Nephron (organoid): ENCODE measurements at regions not wholly inside any gene's neighbourhood (a gene's known extent, or its start where the extent isn't known, plus 50 kb on each side); places are given as distances from the start of the nearest gene placed in this dataset.

ENCODE experiments used
- H3K27ac Mint-ChIP-seq, 3 experiments: 2 replicates each; pipeline ENCODE4 v1.8.0; 2020; ENCODE audit warnings: mixed read lengths in 3 of 3, mild to moderate bottlenecking in 2 of 3, moderate library complexity in 1 of 3
- H3K27me3 Mint-ChIP-seq: 2 replicates; pipeline ENCODE4 v1.8.0; 2021; ENCODE audit warnings: low read depth, mild to moderate bottlenecking, moderate library complexity, mixed read lengths
- H3K36me3 Mint-ChIP-seq: 2 replicates; pipeline ENCODE4 v1.8.0; 2020; ENCODE audit warnings: low read depth, mixed read lengths
- H3K4me1 Mint-ChIP-seq: 2 replicates; pipeline ENCODE4 v1.8.0; 2020; ENCODE audit warnings: mixed read lengths
- H3K4me3 Mint-ChIP-seq, 3 experiments: 2 replicates each; pipeline ENCODE4 v1.8.0; 2020; ENCODE audit warnings: mild to moderate bottlenecking in 3 of 3, mixed read lengths in 3 of 3, moderate library complexity in 2 of 3
- H3K9me3 Mint-ChIP-seq: 2 replicates; pipeline ENCODE4 v1.8.0; 2020; ENCODE audit warnings: mixed read lengths
- TF ChIP-seq, protein P1 (sequence below), 3 experiments: fragments of 200-600 bp; sonication (generic); IDR thresholded peaks; one replicate each; pipeline ENCODE4 v1.5.0; 2021; ENCODE audit warnings: antibody characterized with exemption in 3 of 3; ENCODE audit not compliant: unreplicated experiment in 3 of 3

DNA sequence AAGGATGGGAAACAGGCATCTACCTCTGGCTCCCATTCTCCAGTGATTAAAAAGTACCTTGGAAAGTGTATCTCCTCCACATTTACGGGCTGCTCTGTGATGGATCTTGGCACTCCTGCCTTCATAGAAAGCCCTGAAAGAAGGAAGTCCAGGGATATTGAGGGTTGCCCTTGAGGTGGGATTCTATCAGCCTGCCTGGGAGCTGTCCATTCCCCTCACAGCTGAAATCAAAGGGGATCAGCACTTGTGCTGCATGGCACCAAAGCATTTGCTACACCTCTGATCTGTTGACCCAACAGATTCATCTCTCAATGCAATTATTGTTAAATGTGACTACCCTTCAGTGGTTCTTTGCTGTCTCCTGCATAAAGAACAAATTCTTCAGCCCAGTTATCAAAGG, 442.0 kb upstream of the RUNX1 start:
- peaks cover 20% of the 10 kb centered on the region for H3K27me3 Mint-ChIP-seq
- TF ChIP-seq, protein P1, sequence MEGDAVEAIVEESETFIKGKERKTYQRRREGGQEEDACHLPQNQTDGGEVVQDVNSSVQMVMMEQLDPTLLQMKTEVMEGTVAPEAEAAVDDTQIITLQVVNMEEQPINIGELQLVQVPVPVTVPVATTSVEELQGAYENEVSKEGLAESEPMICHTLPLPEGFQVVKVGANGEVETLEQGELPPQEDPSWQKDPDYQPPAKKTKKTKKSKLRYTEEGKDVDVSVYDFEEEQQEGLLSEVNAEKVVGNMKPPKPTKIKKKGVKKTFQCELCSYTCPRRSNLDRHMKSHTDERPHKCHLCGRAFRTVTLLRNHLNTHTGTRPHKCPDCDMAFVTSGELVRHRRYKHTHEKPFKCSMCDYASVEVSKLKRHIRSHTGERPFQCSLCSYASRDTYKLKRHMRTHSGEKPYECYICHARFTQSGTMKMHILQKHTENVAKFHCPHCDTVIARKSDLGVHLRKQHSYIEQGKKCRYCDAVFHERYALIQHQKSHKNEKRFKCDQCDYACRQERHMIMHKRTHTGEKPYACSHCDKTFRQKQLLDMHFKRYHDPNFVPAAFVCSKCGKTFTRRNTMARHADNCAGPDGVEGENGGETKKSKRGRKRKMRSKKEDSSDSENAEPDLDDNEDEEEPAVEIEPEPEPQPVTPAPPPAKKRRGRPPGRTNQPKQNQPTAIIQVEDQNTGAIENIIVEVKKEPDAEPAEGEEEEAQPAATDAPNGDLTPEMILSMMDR (IDR thresholded peaks at IDR 0.05; ENCODE audit: unreplicated experiment in 3 of 3) = no peak
- no peaks in the 10 kb centered on the region for H3K4me1 Mint-ChIP-seq
- H3K36me3 Mint-ChIP-seq = no peaks in the 10 kb centered on the region
- no peak overlapping the region for H3K4me3 Mint-ChIP-seq
- peaks cover 2% of the 10 kb centered on the region for H3K9me3 Mint-ChIP-seq
- H3K27ac Mint-ChIP-seq = no peak overlapping the region

DNA sequence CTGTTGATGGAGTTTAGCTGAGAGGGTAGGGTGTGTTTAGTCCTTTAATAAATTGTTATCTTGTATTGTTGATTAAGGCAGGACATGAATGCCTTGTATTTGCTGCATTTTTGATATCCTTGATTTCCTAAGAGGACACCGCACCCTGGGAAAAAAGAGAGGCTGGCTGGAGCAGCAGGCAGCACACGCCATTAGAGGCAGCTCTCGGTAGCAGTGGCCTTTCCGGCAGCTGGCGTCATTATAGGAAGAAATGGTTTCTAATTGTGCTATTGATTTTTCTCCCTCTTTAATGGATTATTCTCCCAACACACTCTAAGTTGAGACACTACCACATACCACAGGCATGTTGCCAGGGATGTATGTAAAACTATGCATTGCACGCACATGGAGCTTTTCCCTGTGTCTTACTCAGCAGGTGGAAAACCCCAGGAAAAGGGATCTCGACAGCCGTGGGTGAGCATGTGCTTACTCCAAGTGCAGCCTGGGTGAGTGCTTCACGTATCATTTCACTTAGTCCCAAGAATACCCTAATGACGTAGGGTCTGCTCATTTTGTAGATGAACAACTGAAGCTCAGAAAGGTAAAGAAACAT, 440.4 kb upstream of the RUNX1 start:
- H3K36me3 Mint-ChIP-seq = no peaks in the 10 kb centered on the region
- H3K4me1 Mint-ChIP-seq = peaks cover 9% of the 10 kb centered on the region
- peaks cover 2% of the 10 kb centered on the region for H3K9me3 Mint-ChIP-seq
- peaks cover 22% of the 10 kb centered on the region for H3K27me3 Mint-ChIP-seq
- TF ChIP-seq, protein P1 (IDR thresholded peaks at IDR 0.05; ENCODE audit: unreplicated experiment in 3 of 3) = no peak
- no peak overlapping the region for H3K4me3 Mint-ChIP-seq
- no peak overlapping the region for H3K27ac Mint-ChIP-seq

DNA sequence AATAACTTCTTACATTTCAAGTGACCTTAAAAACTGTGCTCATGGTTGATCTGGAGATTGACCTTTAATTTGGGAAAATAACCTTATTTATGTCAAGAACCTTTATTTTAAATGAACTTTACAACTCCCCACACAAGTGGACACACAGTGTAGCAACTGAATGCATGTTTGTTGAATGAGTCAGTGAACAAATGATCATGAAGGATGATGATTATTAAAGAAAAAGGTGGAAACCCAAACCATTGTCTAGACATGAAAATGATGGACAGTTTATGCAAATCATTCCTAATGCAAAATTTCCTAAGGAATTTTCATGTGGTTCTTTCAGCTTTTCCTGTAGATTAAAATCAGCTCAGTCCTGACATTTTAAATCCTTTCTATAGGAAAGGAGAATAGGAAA, 439.8 kb upstream of the RUNX1 start:
- TF ChIP-seq, protein P1 (IDR thresholded peaks at IDR 0.05; ENCODE audit: unreplicated experiment in 3 of 3) = no peak
- H3K27ac Mint-ChIP-seq = no peak overlapping the region
- peaks cover 14% of the 10 kb centered on the region for H3K4me1 Mint-ChIP-seq
- no peak overlapping the region for H3K4me3 Mint-ChIP-seq
- H3K36me3 Mint-ChIP-seq = no peaks in the 10 kb centered on the region
- peaks cover 28% of the 10 kb centered on the region for H3K27me3 Mint-ChIP-seq
- peaks cover 2% of the 10 kb centered on the region for H3K9me3 Mint-ChIP-seq

DNA sequence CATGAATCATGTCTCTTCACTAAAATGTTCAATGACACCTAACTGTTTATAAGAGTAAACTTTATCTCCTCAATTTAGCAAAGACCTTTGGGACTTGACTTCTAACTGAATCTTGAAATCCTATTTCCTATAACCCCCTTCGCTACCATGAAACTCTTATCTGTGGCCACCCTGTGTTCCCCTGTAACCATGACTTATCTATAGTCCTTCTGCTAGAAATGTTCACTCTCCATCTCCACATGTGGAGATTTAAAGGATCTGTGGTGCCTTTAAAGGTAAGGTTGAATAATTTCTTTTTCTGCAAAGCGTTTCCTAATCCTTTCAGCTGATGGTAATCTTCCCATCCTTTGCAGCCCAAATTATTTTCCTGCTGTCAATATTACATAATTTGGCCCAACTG, 436.3 kb upstream of the RUNX1 start:
- Mint-ChIP-seq H3K27ac (no peak overlapping the region), H3K36me3 (no peaks in the 10 kb centered on the region), H3K9me3 (no peaks in the 10 kb centered on the region), H3K4me1 (peaks cover 15% of the 10 kb centered on the region), H3K4me3 (no peak overlapping the region), H3K27me3 (peaks cover 19% of the 10 kb centered on the region)
- TF ChIP-seq, protein P1 (IDR thresholded peaks at IDR 0.05; ENCODE audit: unreplicated experiment in 3 of 3) = no peak

DNA sequence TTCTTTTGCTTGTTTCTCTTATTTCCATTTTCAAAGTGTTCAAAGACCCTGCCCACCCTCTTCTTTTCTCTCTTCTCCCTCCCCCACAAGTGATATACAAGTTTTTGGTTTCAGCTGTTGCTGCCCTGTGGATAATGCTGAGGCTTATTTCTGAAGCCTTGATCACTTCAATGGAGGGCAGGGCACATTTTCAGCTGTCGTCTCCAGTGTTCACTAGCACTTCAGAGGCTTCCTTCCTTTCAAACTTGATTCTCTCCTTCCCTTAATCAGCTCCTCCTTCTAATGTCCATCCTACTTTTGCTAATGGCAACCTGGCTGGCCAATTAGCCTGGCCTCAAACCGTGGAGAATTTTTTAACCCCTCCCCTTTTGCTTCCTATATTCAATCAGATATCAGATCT, 435.7 kb upstream of the RUNX1 start:
- Mint-ChIP-seq H3K9me3 (peaks cover 4% of the 10 kb centered on the region), H3K4me1 (peaks cover 15% of the 10 kb centered on the region), H3K27me3 (peaks cover 19% of the 10 kb centered on the region), H3K4me3 (peak overlapping the region in 1 of 3 experiments; percentile 10), H3K36me3 (no peaks in the 10 kb centered on the region), H3K27ac (peak overlapping the region; percentile 22 to 54 (median 42))
- TF ChIP-seq, protein P1 (IDR thresholded peaks at IDR 0.05; ENCODE audit: unreplicated experiment in 3 of 3) = no peak

DNA sequence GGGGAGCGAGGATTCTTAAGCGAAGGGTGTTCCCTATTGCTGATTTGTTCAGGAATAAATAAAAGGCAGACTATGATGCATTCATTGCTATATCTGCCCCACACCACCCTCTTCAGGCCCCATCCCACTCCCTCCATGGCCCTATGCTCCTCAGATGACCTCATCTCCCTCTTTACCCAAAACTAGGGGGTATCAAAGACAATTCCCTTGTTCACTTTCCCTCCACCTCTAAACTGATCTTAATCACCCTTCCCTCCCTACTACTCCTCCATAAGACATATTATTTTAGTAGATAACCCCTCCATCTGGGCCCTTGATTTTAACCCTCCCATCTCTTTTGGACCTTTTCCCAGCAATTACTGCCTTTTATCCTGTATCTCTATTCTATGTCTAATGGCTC, 434.9 kb upstream of the RUNX1 start:
- H3K4me3 Mint-ChIP-seq = no peak overlapping the region
- H3K36me3 Mint-ChIP-seq = no peaks in the 10 kb centered on the region
- peak overlapping the region in 1 of 3 experiments; percentile 42 for H3K27ac Mint-ChIP-seq
- H3K4me1 Mint-ChIP-seq = peaks cover 15% of the 10 kb centered on the region
- peaks cover 9% of the 10 kb centered on the region for H3K9me3 Mint-ChIP-seq
- TF ChIP-seq, protein P1 (IDR thresholded peaks at IDR 0.05; ENCODE audit: unreplicated experiment in 3 of 3) = no peak
- H3K27me3 Mint-ChIP-seq = peaks cover 14% of the 10 kb centered on the region
